Activated CD4-positive, alpha-beta memory T cell treated with anti-CD3 and anti-CD28 coated beads, Interleukin-2, amount 10 ng/mL, durations not matched to agents 7 days and 5 days (primary cell): ENCODE measurements at regions not wholly inside any gene's neighbourhood (a gene's known extent, or its start where the extent isn't known, plus 50 kb on each side); places are given as distances from the start of the nearest gene placed in this dataset.

Experiments
- CTCF ChIA-PET: fragments of 350-600 bp; sonication (Branson Sonifier 250); formaldehyde crosslinking; loops from one replicate; lab custom pipeline; 2021; ENCODE audit warnings: antibody characterized with exemption, inconsistent platforms; lab: Charles Lee
- POLR2A ChIA-PET: fragments of 350-600 bp; sonication (Branson Sonifier 250); formaldehyde crosslinking; loops from one replicate; lab custom pipeline; 2021; ENCODE audit warnings: antibody characterized with exemption; lab: Charles Lee
- DNase-seq: peaks from one replicate; pipeline ENCODE4 v3.0.0-alpha.2; 2020
- H3K27ac Mint-ChIP-seq: one replicate; pipeline ENCODE4 v1.8.0; 2021; ENCODE audit warnings: mild to moderate bottlenecking, mixed read lengths
- H3K27me3 Mint-ChIP-seq: one replicate; pipeline ENCODE4 v1.8.0; 2021; ENCODE audit warnings: mixed read lengths
- H3K36me3 Mint-ChIP-seq: one replicate; pipeline ENCODE4 v1.8.0; 2021; ENCODE audit warnings: low read depth, mixed read lengths
- H3K4me1 Mint-ChIP-seq: one replicate; pipeline ENCODE4 v1.8.0; 2021; ENCODE audit warnings: mixed read lengths
- H3K4me3 Mint-ChIP-seq: one replicate; pipeline ENCODE4 v1.8.0; 2021; ENCODE audit warnings: mild to moderate bottlenecking, mixed read lengths
- H3K9me3 Mint-ChIP-seq: one replicate; pipeline ENCODE4 v1.8.0; 2021; ENCODE audit warnings: mixed read lengths

GRCh38 chr3:22938739-22939138, 264.4 kb upstream of the UBE2E2 start:
- ChIA-PET POLR2A (no interaction called here), CTCF (no interaction called here)
- Mint-ChIP-seq H3K27me3 (no peaks in the 10 kb centered on the region), H3K4me3 (no peak overlapping the region), H3K27ac (no peak overlapping the region), H3K4me1 (no peaks in the 10 kb centered on the region), H3K9me3 (no peaks in the 10 kb centered on the region), H3K36me3 (no peaks in the 10 kb centered on the region)
- DNase-seq, result no peak

DNA sequence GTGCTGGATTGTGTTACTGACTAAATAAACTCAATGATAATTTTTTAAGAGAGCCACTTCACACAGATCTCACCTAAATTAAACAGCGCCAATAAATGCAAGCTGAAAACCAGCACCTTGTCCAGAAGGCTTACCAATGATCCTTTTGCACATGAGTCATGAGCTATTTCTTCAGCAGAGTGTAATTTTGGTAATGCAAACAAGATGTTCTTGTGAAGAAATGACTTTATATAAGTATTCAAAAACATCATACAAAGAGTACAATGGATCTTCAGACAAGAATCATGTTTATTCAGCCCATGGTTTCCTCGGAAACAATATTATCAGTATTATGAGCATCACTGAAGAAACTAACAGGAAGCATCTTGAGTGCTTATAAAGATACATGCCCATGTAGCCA, 263.8 kb upstream of the UBE2E2 start:
- H3K27ac Mint-ChIP-seq, result no peak overlapping the region
- POLR2A ChIA-PET, result no interaction called here
- DNase-seq, result no peak
- H3K27me3 Mint-ChIP-seq, result no peaks in the 10 kb centered on the region
- no peaks in the 10 kb centered on the region for H3K9me3 Mint-ChIP-seq
- CTCF ChIA-PET, result no interaction called here
- H3K36me3 Mint-ChIP-seq, result no peaks in the 10 kb centered on the region
- H3K4me3 Mint-ChIP-seq, result no peak overlapping the region
- H3K4me1 Mint-ChIP-seq, result no peaks in the 10 kb centered on the region

DNA sequence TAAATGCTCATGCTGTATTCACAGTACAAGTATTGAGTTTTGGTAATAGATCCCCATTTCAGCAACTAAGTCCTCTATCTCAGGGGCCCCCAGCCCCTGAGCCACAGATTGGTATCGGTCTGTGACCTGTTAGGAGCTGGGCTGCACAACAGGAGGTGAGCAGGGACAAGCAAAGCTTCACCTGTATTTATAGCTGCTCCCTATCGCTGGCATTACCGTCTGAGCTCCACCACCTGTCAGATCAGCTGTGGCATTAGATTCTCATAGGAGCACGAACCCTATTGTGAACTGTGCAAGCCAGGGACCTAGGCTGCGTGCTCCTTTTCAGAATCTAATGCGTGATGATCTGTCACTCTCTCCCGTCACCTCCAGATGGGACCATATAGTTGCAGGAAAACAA, 262.8 kb upstream of the UBE2E2 start:
- Mint-ChIP-seq H3K27me3 (no peaks in the 10 kb centered on the region), H3K27ac (no peak overlapping the region), H3K4me1 (no peaks in the 10 kb centered on the region), H3K4me3 (no peak overlapping the region), H3K9me3 (no peaks in the 10 kb centered on the region), H3K36me3 (no peaks in the 10 kb centered on the region)
- ChIA-PET CTCF (no interaction called here), POLR2A (no interaction called here)
- DNase-seq, result no peak

DNA sequence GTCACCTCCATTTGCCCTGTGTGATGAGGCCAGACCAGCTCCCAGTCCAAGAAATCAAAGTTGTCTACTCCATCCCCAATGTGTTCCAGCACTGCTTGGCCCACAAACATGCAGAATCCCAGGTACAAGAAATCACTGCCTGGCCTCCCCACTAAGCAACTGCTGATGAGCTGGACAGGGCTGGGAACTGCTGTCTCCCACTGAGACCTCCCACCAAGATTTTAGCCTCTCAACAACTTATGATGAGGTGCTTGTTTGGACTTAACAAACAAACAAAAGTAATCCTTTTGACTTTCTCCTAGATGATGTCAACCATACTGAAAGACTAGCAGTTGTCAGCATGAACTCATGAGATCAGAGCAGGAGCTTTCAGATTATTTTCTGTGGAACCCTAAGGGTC, 260.1 kb upstream of the UBE2E2 start:
- H3K27ac Mint-ChIP-seq, result no peak overlapping the region
- ChIA-PET POLR2A (no interaction called here), CTCF (no interaction called here)
- H3K9me3 Mint-ChIP-seq, result no peaks in the 10 kb centered on the region
- H3K27me3 Mint-ChIP-seq, result no peaks in the 10 kb centered on the region
- H3K36me3 Mint-ChIP-seq, result no peaks in the 10 kb centered on the region
- no peak for DNase-seq
- no peaks in the 10 kb centered on the region for H3K4me1 Mint-ChIP-seq
- H3K4me3 Mint-ChIP-seq, result no peak overlapping the region

DNA sequence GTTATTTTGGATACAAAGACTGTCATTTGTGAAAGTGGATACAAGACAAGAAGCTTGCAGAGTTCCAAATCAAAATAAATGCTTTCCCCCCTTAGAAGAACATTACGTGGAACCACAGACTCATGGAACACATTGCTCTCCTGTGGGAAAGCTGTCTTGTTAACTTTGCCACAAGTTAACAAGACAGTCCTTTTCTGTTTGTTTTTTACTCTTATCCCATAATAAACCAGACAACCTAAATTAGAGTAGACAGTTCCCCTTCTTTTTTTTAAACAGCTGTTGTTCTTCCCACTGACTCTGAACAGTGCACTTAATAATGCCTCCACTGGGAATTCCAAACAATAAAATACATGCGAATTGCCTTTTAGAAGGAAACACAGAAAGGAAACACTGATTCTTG, 255.3 kb upstream of the UBE2E2 start:
- no peak overlapping the region for H3K27ac Mint-ChIP-seq

GRCh38 chr3:22951910-22952309, 251.2 kb upstream of the UBE2E2 start:
- H3K9me3 Mint-ChIP-seq, result peaks cover 3% of the 10 kb centered on the region
- no peaks in the 10 kb centered on the region for H3K27me3 Mint-ChIP-seq
- no peak overlapping the region for H3K4me3 Mint-ChIP-seq
- H3K36me3 Mint-ChIP-seq, result no peaks in the 10 kb centered on the region
- no peak overlapping the region for H3K27ac Mint-ChIP-seq
- no peak for DNase-seq
- ChIA-PET CTCF (no interaction called here), POLR2A (no interaction called here)
- no peaks in the 10 kb centered on the region for H3K4me1 Mint-ChIP-seq

More for the DNA sequence above, 255.3 kb upstream of the UBE2E2 start:
- Mint-ChIP-seq H3K27me3 (no peaks in the 10 kb centered on the region), H3K36me3 (no peaks in the 10 kb centered on the region), H3K4me1 (no peaks in the 10 kb centered on the region), H3K9me3 (peaks cover under 1% of the 10 kb centered on the region), H3K4me3 (no peak overlapping the region)
- POLR2A ChIA-PET, result no interaction called here
- no peak for DNase-seq
- CTCF ChIA-PET, result no interaction called here

GRCh38 chr3:22952860-22953259, 250.3 kb upstream of the UBE2E2 start:
- Mint-ChIP-seq H3K4me3 (no peak overlapping the region), H3K27ac (no peak overlapping the region), H3K27me3 (no peaks in the 10 kb centered on the region), H3K36me3 (no peaks in the 10 kb centered on the region), H3K4me1 (no peaks in the 10 kb centered on the region), H3K9me3 (peaks cover 3% of the 10 kb centered on the region)
- no peak for DNase-seq
- ChIA-PET POLR2A (no interaction called here), CTCF (no interaction called here)

- Mint-ChIP-seq H3K27me3 (no peaks in the 10 kb centered on the region), H3K4me1 (no peaks in the 10 kb centered on the region), H3K36me3 (no peaks in the 10 kb centered on the region), H3K9me3 (no peaks in the 10 kb centered on the region), H3K4me3 (no peak overlapping the region), H3K27ac (no peak overlapping the region)
- no peak for DNase-seq
- POLR2A ChIA-PET, result no interaction called here
- CTCF ChIA-PET, result no interaction called here
These were observed 243.5 kb upstream of the UBE2E2 start for GRCh38 chr3:22959593-22959992.

DNA sequence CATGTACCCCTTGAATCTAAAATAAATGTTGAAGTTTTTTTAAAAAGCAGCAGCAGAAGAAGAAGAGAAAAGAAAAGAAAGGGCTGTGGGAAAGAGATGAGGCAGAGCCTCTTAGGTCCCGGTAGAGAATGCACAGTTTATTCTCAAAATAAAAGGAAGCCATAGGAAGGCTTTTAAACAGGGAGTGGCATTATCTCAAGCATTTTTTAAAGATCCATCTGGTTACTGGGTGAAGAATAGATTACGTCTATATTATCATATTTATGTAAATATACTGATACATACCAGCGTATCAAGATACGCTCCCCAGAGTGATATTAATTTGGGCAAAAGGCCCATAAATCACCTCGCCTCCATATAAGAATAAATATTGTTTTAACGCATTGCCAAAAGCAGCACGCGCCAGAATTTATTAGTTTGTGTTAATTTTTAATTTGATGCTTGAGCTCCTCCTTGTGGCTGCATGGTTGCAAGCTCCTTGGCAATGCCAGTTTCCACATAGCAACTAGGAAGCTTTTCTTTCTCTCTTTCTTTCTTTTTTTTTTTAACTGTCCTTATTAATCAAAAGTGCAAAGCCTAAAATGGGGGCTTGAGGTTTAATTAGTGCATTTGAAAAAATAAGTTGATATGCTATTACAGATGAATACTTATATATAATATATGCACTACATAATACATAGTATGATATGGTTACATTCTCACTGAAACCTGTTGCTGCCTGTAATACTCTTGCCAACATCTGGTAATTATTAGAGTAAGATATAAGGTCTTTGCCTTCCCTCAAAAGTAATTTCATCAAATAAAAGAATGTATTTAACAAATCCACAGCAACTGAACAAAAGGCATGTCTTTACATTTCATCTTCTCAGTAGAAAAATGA, 242.8 kb upstream of the UBE2E2 start:
- POLR2A ChIA-PET, result no interaction called here

DNA sequence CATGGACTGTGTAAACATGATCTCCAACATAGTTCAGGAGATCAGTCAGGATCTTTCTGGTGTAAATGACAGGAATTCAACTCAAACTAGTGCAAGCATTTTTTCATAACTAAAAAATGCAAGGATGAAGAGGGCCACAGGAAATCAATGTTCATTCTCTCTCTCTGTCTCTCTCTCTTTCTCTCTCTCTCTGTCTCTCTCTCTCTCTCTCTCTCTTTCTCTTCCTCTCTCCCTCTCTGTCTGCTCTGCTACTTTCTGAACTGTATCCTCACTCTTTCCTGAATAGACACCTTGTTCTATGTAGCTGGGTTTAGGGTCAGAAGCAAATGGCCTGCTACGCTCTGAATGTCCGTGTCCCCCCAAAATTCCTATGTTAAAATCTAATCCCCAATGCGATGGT, 240.9 kb upstream of the UBE2E2 start:
- H3K27ac Mint-ChIP-seq, result no peak overlapping the region
- ChIA-PET CTCF (no interaction called here), POLR2A (no interaction called here)
- DNase-seq, result no peak
- no peaks in the 10 kb centered on the region for H3K4me1 Mint-ChIP-seq
- H3K27me3 Mint-ChIP-seq, result no peaks in the 10 kb centered on the region
- H3K4me3 Mint-ChIP-seq, result no peak overlapping the region
- no peaks in the 10 kb centered on the region for H3K9me3 Mint-ChIP-seq
- H3K36me3 Mint-ChIP-seq, result no peaks in the 10 kb centered on the region

More for the DNA sequence above, 242.8 kb upstream of the UBE2E2 start:
- Mint-ChIP-seq H3K27ac (no peak overlapping the region), H3K4me3 (no peak overlapping the region), H3K9me3 (no peaks in the 10 kb centered on the region), H3K36me3 (no peaks in the 10 kb centered on the region), H3K4me1 (no peaks in the 10 kb centered on the region), H3K27me3 (no peaks in the 10 kb centered on the region)
- DNase-seq, result no peak
- CTCF ChIA-PET, result interaction anchor here (1.1 kb wide), 1 partner anchor 22 kb away, joined by 3 read pairs; no protein-coding TSS in a partner anchor

GRCh38 chr3:22966349-22966748, 236.8 kb upstream of the UBE2E2 start:
- no peaks in the 10 kb centered on the region for H3K4me1 Mint-ChIP-seq
- H3K27ac Mint-ChIP-seq, result no peak overlapping the region
- no peak for DNase-seq
- H3K9me3 Mint-ChIP-seq, result peaks cover 2% of the 10 kb centered on the region
- no peak overlapping the region for H3K4me3 Mint-ChIP-seq
- H3K36me3 Mint-ChIP-seq, result no peaks in the 10 kb centered on the region
- CTCF ChIA-PET, result no interaction called here
- POLR2A ChIA-PET, result no interaction called here
- H3K27me3 Mint-ChIP-seq, result no peaks in the 10 kb centered on the region

- H3K36me3 Mint-ChIP-seq, result no peaks in the 10 kb centered on the region
- H3K27ac Mint-ChIP-seq, result no peak overlapping the region
- H3K4me3 Mint-ChIP-seq, result no peak overlapping the region
- no peaks in the 10 kb centered on the region for H3K27me3 Mint-ChIP-seq
- ChIA-PET CTCF (no interaction called here), POLR2A (no interaction called here)
- no peak for DNase-seq
- no peaks in the 10 kb centered on the region for H3K4me1 Mint-ChIP-seq
- H3K9me3 Mint-ChIP-seq, result peaks cover 2% of the 10 kb centered on the region
These were observed 233.9 kb upstream of the UBE2E2 start for GRCh38 chr3:22969276-22969675.

DNA sequence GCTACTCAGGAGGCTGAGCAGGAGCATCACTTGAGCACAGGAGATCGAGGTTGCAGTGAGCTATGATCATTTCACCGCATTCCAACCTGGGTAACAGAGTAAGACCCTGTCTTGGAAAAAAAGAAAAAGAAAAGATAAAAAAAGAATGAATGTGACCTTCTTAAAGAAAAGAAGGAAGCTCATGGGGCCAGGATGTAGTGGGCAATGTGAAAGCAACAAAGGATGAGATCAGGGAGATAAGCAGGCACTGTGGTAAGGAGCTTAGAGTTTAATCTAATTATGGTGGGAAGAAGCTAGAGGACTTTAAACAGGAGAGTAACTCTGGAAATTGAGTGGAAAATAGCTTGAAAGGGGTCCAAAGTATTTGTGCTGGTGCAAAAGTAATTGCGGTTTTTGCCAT, 231.6 kb upstream of the UBE2E2 start:
- Mint-ChIP-seq H3K27ac (no peak overlapping the region), H3K4me1 (no peaks in the 10 kb centered on the region), H3K4me3 (no peak overlapping the region), H3K27me3 (no peaks in the 10 kb centered on the region), H3K9me3 (peaks cover 2% of the 10 kb centered on the region), H3K36me3 (no peaks in the 10 kb centered on the region)
- POLR2A ChIA-PET, result no interaction called here
- DNase-seq, result no peak
- CTCF ChIA-PET, result no interaction called here

DNA sequence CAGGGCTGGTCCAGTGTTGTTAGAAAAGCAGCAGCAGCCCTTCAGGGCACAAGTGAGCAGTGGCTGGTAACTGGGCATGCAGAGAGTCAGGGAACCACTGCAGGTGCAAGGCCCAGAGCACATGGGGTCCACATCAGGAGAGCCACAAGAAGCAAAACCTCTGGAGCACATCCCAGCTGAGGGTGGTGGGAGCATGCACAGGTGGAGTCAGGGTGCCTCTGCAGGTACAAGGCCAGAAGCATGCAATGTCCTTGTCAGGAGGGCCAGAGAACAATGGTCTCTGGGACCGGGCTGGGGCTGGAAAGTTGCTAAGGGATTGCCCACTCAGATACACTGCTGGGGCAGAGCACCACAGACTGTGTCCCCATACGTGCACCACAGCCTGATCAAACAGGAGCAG, 226.1 kb upstream of the UBE2E2 start:
- H3K9me3 Mint-ChIP-seq, result no peaks in the 10 kb centered on the region
- no peaks in the 10 kb centered on the region for H3K27me3 Mint-ChIP-seq
- no peak overlapping the region for H3K27ac Mint-ChIP-seq
- POLR2A ChIA-PET, result no interaction called here
- no peak for DNase-seq
- CTCF ChIA-PET, result no interaction called here
- H3K4me3 Mint-ChIP-seq, result no peak overlapping the region
- H3K4me1 Mint-ChIP-seq, result no peaks in the 10 kb centered on the region
- no peaks in the 10 kb centered on the region for H3K36me3 Mint-ChIP-seq
